Loucy (cell line): ENCODE measurements at regions not wholly inside any gene's neighbourhood (a gene's known extent, or its start where the extent isn't known, plus 50 kb on each side); places are given as distances from the start of the nearest gene placed in this dataset.

ENCODE experiments used
- H2AFZ ChIP-seq: fragments of 200-600 bp; sonication (generic); 2 replicates; pipeline ENCODE4 v1.6.0; 2016; ENCODE audit warnings: antibody characterized with exemption, mild to moderate bottlenecking, low read length, moderate library complexity
- H3F3A ChIP-seq: fragments of 200-600 bp; 2 replicates; pipeline ENCODE4 v1.6.0; 2016; ENCODE audit warnings: antibody characterized with exemption, low read depth, mild to moderate bottlenecking
- H3K27me3 ChIP-seq: fragments of 200-600 bp; sonication (generic); 2 replicates; pipeline ENCODE4 v1.6.1; 2014; ENCODE audit warnings: low read length, mild to moderate bottlenecking; ENCODE audit not compliant: insufficient read depth, poor library complexity, severe bottlenecking
- H3K36me3 ChIP-seq: fragments of 200-600 bp; sonication (generic); 2 replicates; pipeline ENCODE4 v1.6.1; 2016; ENCODE audit warnings: low read length; ENCODE audit not compliant: insufficient read depth
- H3K4me1 ChIP-seq: fragments of 200-600 bp; sonication (generic); 2 replicates; pipeline ENCODE4 v1.5.1; 2014; ENCODE audit warnings: low read length, mild to moderate bottlenecking; ENCODE audit not compliant: insufficient read depth, poor library complexity, severe bottlenecking
- H3K4me2 ChIP-seq: fragments of 200-600 bp; sonication (generic); 2 replicates; pipeline ENCODE4 v1.6.0; 2014; ENCODE audit warnings: antibody characterized with exemption, low read length, low read depth, mild to moderate bottlenecking; ENCODE audit not compliant: poor library complexity, severe bottlenecking
- H3K4me3 ChIP-seq: fragments of 200-600 bp; sonication (generic); 2 replicates; pipeline ENCODE4 v1.5.1; 2014; ENCODE audit warnings: low read length, mild to moderate bottlenecking, mixed read lengths; ENCODE audit not compliant: poor library complexity, severe bottlenecking
- H3K79me2 ChIP-seq: fragments of 200-600 bp; sonication (generic); 2 replicates; pipeline ENCODE4 v1.6.1; 2014; ENCODE audit warnings: low read length; ENCODE audit not compliant: insufficient read depth
- H3K9ac ChIP-seq: fragments of 200-600 bp; sonication (generic); 2 replicates; pipeline ENCODE4 v1.6.0; 2014; ENCODE audit warnings: mild to moderate bottlenecking, low read depth, low read length, moderate library complexity; ENCODE audit not compliant: poor library complexity, severe bottlenecking
- H3K9me2 ChIP-seq: fragments of 200-600 bp; sonication (generic); replicated peaks from 2 replicates; pipeline ENCODE4 v1.6.1; 2016; ENCODE audit warnings: low read depth, low read length, mixed read lengths
- H3K9me3 ChIP-seq: fragments of 200-600 bp; sonication (generic); 2 replicates; pipeline ENCODE4 v1.6.1; 2014; ENCODE audit warnings: mild to moderate bottlenecking, antibody characterized with exemption, low read length, low read depth; ENCODE audit not compliant: insufficient read depth
- H4K20me1 ChIP-seq: fragments of 200-600 bp; sonication (generic); 2 replicates; pipeline ENCODE4 v1.6.0; 2014; ENCODE audit warnings: antibody characterized with exemption, low read length, mild to moderate bottlenecking; ENCODE audit not compliant: insufficient read depth, poor library complexity, severe bottlenecking
- CTCF ChIP-seq: fragments of 200-600 bp; sonication (generic); conservative IDR thresholded peaks from 2 replicates; pipeline ENCODE4 v1.5.1; 2014; ENCODE audit warnings: mild to moderate bottlenecking, antibody characterized with exemption, low read length
- EZH2phosphoT487 ChIP-seq: fragments of 200-600 bp; IDR thresholded peaks from 2 replicates; pipeline ENCODE4 v1.6.1; 2018; ENCODE audit warnings: antibody characterized with exemption, mild to moderate bottlenecking, moderate library complexity, borderline replicate concordance

GRCh38 chr15:62858343-62858742, 184.2 kb upstream of the TPM1 start:
- H3K9me3 ChIP-seq: no peaks in the 10 kb centered on the region
- H3K4me1 ChIP-seq: no peaks in the 10 kb centered on the region
- H3K4me2 ChIP-seq: no peak overlapping the region
- no peaks in the 10 kb centered on the region for H3F3A ChIP-seq
- TF ChIP-seq CTCF (no peak), EZH2phosphoT487 (no peak)
- no peaks in the 10 kb centered on the region for H3K79me2 ChIP-seq
- no peaks in the 10 kb centered on the region for H3K36me3 ChIP-seq
- H4K20me1 ChIP-seq: no peaks in the 10 kb centered on the region
- no peaks in the 10 kb centered on the region for H3K9me2 ChIP-seq
- H2AFZ ChIP-seq: no peak overlapping the region
- no peaks in the 10 kb centered on the region for H3K27me3 ChIP-seq
- H3K4me3 ChIP-seq: no peak overlapping the region
- H3K9ac ChIP-seq: no peak overlapping the region

- H3K36me3 ChIP-seq: no peaks in the 10 kb centered on the region
- H3K9me3 ChIP-seq: no peaks in the 10 kb centered on the region
- H3K4me2 ChIP-seq: no peak overlapping the region
Measured at GRCh38 chr15:62862717-62863116, 179.8 kb upstream of the TPM1 start.

GRCh38 chr15:62866366-62866765, 176.2 kb upstream of the TPM1 start:
- H3F3A ChIP-seq: no peaks in the 10 kb centered on the region
- no peak overlapping the region for H3K4me3 ChIP-seq
- no peak for TF ChIP-seq EZH2phosphoT487
- no peak for TF ChIP-seq CTCF
- no peaks in the 10 kb centered on the region for H3K79me2 ChIP-seq
- no peaks in the 10 kb centered on the region for H3K9me2 ChIP-seq
- no peaks in the 10 kb centered on the region for H3K36me3 ChIP-seq
- H4K20me1 ChIP-seq: no peaks in the 10 kb centered on the region
- H3K9ac ChIP-seq: no peak overlapping the region
- H3K4me2 ChIP-seq: no peak overlapping the region
- no peak overlapping the region for H2AFZ ChIP-seq
- no peaks in the 10 kb centered on the region for H3K4me1 ChIP-seq
- H3K27me3 ChIP-seq: no peaks in the 10 kb centered on the region
- H3K9me3 ChIP-seq: no peaks in the 10 kb centered on the region

More at GRCh38 chr15:62862717-62863116, 179.8 kb upstream of the TPM1 start:
- no peak overlapping the region for H2AFZ ChIP-seq
- H3K4me3 ChIP-seq: no peak overlapping the region
- no peaks in the 10 kb centered on the region for H3K4me1 ChIP-seq
- H3K9me2 ChIP-seq: no peaks in the 10 kb centered on the region
- H4K20me1 ChIP-seq: no peaks in the 10 kb centered on the region
- no peak overlapping the region for H3K9ac ChIP-seq
- H3K27me3 ChIP-seq: no peaks in the 10 kb centered on the region
- H3K79me2 ChIP-seq: no peaks in the 10 kb centered on the region
- H3F3A ChIP-seq: no peaks in the 10 kb centered on the region
- TF ChIP-seq EZH2phosphoT487: no peak
- no peak for TF ChIP-seq CTCF
